ENCODE measurements at regions not wholly inside any gene's neighbourhood (a gene's known extent, or its start where the extent isn't known, plus 50 kb on each side); places are given as distances from the start of the nearest gene placed in this dataset.

DNA sequence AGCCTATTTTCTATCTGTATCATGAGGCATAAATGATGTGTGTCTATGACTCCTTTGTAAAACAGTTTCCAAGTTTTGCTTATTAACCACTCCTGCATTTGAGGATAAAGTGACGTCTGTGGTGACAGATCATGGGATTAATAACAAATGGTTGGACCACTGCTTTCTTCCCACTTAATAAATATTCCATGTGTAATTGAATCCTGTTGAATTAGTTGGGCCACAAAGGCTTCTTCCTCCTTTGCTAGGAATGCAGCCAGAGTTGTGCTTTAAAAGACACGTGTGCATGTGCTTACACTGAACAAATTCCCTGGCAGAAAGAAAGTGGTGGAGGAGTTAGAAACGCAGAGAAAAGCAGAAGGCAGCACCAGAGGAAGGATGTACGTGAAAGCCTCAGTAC lies 150.2 kb downstream of the ACTBL2 start:
- TF ChIP-seq, protein P1, sequence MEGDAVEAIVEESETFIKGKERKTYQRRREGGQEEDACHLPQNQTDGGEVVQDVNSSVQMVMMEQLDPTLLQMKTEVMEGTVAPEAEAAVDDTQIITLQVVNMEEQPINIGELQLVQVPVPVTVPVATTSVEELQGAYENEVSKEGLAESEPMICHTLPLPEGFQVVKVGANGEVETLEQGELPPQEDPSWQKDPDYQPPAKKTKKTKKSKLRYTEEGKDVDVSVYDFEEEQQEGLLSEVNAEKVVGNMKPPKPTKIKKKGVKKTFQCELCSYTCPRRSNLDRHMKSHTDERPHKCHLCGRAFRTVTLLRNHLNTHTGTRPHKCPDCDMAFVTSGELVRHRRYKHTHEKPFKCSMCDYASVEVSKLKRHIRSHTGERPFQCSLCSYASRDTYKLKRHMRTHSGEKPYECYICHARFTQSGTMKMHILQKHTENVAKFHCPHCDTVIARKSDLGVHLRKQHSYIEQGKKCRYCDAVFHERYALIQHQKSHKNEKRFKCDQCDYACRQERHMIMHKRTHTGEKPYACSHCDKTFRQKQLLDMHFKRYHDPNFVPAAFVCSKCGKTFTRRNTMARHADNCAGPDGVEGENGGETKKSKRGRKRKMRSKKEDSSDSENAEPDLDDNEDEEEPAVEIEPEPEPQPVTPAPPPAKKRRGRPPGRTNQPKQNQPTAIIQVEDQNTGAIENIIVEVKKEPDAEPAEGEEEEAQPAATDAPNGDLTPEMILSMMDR (IDR thresholded peaks at IDR 0.05; ENCODE audit: unreplicated experiment in 3 of 3), result no peak
- Mint-ChIP-seq H3K27me3 (ENCODE audit: low read depth) (no peaks in the 10 kb centered on the region), H3K27ac (peak overlapping the region; percentile 49 to 71 (median 64)), H3K9me3 (no peaks in the 10 kb centered on the region), H3K36me3 (ENCODE audit: low read depth) (no peaks in the 10 kb centered on the region), H3K4me3 (peak overlapping the region in 1 of 3 experiments; percentile 1), H3K4me1 (peaks cover 24% of the 10 kb centered on the region)

DNA sequence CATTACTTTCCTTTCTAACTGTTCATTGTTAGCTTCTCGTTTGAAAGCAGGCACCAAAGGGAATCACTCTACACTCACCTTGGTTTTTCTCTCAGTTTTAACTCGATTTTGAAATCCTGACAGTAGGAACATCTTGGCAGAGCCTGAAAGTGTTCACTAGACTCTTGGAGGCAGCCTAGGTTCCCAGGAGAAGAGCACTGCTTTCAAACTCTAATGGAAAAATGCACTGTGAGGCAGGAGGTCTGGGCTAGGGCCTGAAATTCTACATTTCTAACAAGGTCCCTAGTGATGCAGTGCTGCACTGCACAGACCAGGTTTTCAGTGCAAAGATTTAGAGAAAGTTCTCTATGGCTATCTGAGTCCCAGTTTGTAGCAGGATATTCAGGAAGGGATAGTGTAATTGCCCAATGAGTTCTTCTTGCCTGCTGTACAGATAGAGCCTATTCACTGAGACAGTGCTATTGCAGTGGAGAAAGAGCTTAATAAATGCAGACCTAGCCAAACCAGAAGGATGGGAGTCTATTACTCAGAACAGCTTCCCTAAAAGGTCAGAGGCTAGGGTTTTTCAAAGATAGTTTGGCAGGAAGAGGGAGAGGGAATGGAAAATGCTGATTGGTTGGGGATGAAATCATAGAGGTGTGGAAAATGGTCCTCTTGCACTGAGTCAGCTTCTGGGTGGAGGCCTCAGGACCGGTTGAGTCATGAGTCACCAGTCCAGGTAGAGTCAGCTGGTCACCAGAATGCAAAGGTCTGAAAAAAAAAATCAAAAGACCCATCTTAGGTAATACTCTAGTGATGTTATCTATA lies 153.9 kb downstream of the GPBP1 start:
- H3K27me3 Mint-ChIP-seq (ENCODE audit: low read depth), result no peaks in the 10 kb centered on the region
- no peaks in the 10 kb centered on the region for H3K9me3 Mint-ChIP-seq
- TF ChIP-seq, protein P1 (IDR thresholded peaks at IDR 0.05; ENCODE audit: unreplicated experiment in 3 of 3), result no peak
- peaks cover 44% of the 10 kb centered on the region for H3K4me1 Mint-ChIP-seq
- H3K27ac Mint-ChIP-seq, result peak overlapping the region; percentile 1 to 74 (median 46)
- H3K4me3 Mint-ChIP-seq, result no peak overlapping the region
- H3K36me3 Mint-ChIP-seq (ENCODE audit: low read depth), result no peaks in the 10 kb centered on the region

DNA sequence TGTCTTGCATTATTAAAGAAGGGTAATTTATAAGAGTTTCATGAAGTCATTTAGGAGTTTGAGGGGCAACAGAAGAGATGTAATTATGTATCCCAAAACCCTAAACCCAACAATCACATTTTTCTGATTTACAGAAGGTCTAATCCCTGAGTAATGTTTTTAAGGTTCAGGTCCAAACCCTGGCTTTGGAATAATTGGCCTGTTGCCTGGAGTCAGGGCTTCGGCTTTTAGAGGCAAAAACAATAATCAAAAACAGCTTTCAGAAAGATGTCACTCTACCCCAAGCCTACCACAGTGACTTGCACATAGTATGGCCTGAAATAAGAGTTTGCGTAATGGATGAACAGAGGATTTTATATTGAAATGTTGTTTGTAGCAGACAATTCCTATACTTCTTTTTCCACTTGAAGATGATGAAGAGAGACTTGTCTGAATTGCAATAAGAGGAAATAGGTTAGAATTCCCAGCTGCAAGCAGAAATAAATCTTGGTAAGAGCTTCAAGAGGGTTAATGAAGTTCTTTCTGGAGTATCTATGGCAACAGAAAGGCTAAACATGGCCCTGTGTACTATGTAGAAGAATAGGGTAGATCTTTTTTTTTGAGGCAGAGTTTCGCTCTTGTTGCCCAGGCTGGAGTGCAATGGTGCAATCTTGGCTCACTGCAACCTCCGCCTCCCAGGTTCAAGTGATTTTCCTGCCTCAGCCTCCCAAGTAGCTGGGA lies 152.0 kb downstream of the GPBP1 start:
- H3K4me3 Mint-ChIP-seq, result no peak overlapping the region
- H3K36me3 Mint-ChIP-seq (ENCODE audit: low read depth), result peaks cover 4% of the 10 kb centered on the region
- H3K4me1 Mint-ChIP-seq, result peaks cover 35% of the 10 kb centered on the region
- TF ChIP-seq, protein P1 (IDR thresholded peaks at IDR 0.05; ENCODE audit: unreplicated experiment in 3 of 3), result no peak
- H3K9me3 Mint-ChIP-seq, result peaks cover 4% of the 10 kb centered on the region
- H3K27me3 Mint-ChIP-seq (ENCODE audit: low read depth), result no peaks in the 10 kb centered on the region
- peak overlapping the region; percentile 88 to 93 (median 92) for H3K27ac Mint-ChIP-seq

DNA sequence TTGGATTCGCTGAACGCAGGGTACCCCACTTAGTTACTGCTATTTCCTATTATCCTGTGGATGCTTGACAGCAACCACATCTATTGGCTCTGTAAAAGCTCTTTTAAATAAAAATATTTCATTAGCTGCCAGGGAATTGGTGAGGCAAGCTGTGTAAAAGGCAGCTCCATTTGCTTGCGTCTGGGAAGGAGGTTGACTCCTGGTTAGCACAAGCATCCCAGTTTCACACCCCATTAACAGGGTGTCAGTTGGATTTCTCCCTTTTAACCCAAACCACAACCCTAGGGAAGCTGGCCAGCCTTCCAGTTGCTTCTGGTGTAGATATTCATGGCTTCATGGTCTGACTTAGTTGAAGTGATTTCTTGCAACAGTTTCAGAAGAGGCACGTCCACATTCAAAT lies 151.0 kb downstream of the GPBP1 start:
- no peak overlapping the region for H3K4me3 Mint-ChIP-seq
- H3K27ac Mint-ChIP-seq, result peak overlapping the region; percentile 88 to 93 (median 92)
- TF ChIP-seq, protein P1 (IDR thresholded peaks at IDR 0.05; ENCODE audit: unreplicated experiment in 3 of 3), result no peak
- H3K27me3 Mint-ChIP-seq (ENCODE audit: low read depth), result no peaks in the 10 kb centered on the region
- H3K4me1 Mint-ChIP-seq, result peaks cover 35% of the 10 kb centered on the region
- peaks cover 4% of the 10 kb centered on the region for H3K9me3 Mint-ChIP-seq
- peaks cover 4% of the 10 kb centered on the region for H3K36me3 Mint-ChIP-seq (ENCODE audit: low read depth)

DNA sequence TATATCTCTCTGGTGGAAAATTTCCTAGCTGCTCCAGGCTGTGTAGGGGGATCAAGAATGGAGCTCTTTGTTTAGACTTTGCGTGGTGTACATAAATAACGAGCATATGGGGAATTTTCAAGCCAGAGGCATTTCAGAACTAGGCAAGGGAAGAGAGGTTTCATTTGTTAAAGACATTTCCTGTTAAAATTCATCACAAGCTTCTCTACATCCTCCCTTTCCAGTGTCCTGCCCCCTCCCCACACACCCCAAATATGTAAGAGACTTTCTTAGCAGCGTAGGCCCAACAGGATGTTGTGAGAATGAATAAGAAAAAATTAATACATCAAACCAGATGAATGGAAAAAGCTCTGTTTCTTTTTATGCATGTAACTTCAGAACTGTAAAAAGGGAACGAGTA lies 150.3 kb downstream of the GPBP1 start:
- Mint-ChIP-seq H3K4me1 (peaks cover 36% of the 10 kb centered on the region), H3K4me3 (no peak overlapping the region), H3K27ac (peak overlapping the region; percentile 88 to 93 (median 92)), H3K9me3 (peaks cover 4% of the 10 kb centered on the region), H3K27me3 (ENCODE audit: low read depth) (no peaks in the 10 kb centered on the region), H3K36me3 (ENCODE audit: low read depth) (peaks cover 4% of the 10 kb centered on the region)
- TF ChIP-seq, protein P1 (IDR thresholded peaks at IDR 0.05; ENCODE audit: unreplicated experiment in 3 of 3), result no peak

Measured in nephron (organoid).